CD14-positive monocyte (primary cell): ENCODE measurements at regions not wholly inside any gene's neighbourhood (a gene's known extent, or its start where the extent isn't known, plus 50 kb on each side); places are given as distances from the start of the nearest gene placed in this dataset.

Experiments used
- DNase-seq, 3 donors: peaks; one replicate each; pipeline ENCODE4 v3.0.0-alpha.2; 2011 to 2022
- H2AFZ ChIP-seq: 2 replicates; pipeline ENCODE4 v1.6.0; 2012; ENCODE audit warnings: mild to moderate bottlenecking, low read depth, low read length, inconsistent platforms; ENCODE audit not compliant: insufficient read depth, poor library complexity, severe bottlenecking
- H3K27ac ChIP-seq, 2 donors: 1 replicate in 1 of 2; 2 replicates in 1 of 2; pipeline ENCODE4 v1.5.1; 2012 to 2013; ENCODE audit warnings: low read length in 2 of 2, control low read depth in 1 of 2, inconsistent platforms in 1 of 2, low read depth in 1 of 2, mild to moderate bottlenecking in 1 of 2
- H3K27me3 ChIP-seq, 2 donors: one replicate each; pipeline versions ENCODE4 v1.6.0 to v1.6.1; 2011 to 2013; ENCODE audit warnings: low read length in 2 of 2; ENCODE audit not compliant: control insufficient read depth in 2 of 2, insufficient read depth in 2 of 2
- H3K36me3 ChIP-seq, 2 donors: replicated peaks in 1 of 2; 1 replicate in 1 of 2; 2 replicates in 1 of 2; pipeline versions ENCODE4 v1.5.1 to v1.6.1; 2012 to 2013; ENCODE audit warnings: low read length in 2 of 2, control low read depth in 1 of 2, inconsistent platforms in 1 of 2, mild to moderate bottlenecking in 1 of 2; ENCODE audit not compliant: insufficient read depth in 2 of 2, control insufficient read depth in 1 of 2
- H3K4me1 ChIP-seq, 2 donors: 1 replicate in 1 of 2; 2 replicates in 1 of 2; pipeline versions ENCODE4 v1.5.1 to v1.6.1; 2012 to 2013; ENCODE audit warnings: low read length in 2 of 2, control low read depth in 1 of 2, inconsistent platforms in 1 of 2, mild to moderate bottlenecking in 1 of 2, moderate library complexity in 1 of 2; ENCODE audit not compliant: insufficient read depth in 2 of 2, control insufficient read depth in 1 of 2
- H3K4me2 ChIP-seq: replicated peaks from 2 replicates; pipeline ENCODE3; 2012; ENCODE audit warnings: low read length, moderate library complexity, mild to moderate bottlenecking; ENCODE audit not compliant: poor library complexity, severe bottlenecking; ENCODE audit errors: extremely low read depth
- H3K4me3 ChIP-seq, 3 experiments: fragments of 200-600 bp in 1 of 3; sonication (generic) in 1 of 3; replicated peaks in 1 of 3; 1 replicate in 2 of 3; 2 replicates in 1 of 3; pipeline ENCODE4 v1.5.1; 2011 to 2013; ENCODE audit warnings: low read length in 3 of 3, mild to moderate bottlenecking in 3 of 3, control low read depth in 2 of 3, low read depth in 2 of 3, inconsistent platforms in 1 of 3, moderate library complexity in 1 of 3
- H3K79me2 ChIP-seq: 2 replicates; pipeline ENCODE4 v1.6.0; 2012; ENCODE audit warnings: mild to moderate bottlenecking, control low read depth, inconsistent platforms, low read length, moderate library complexity; ENCODE audit not compliant: insufficient read depth
- H3K9ac ChIP-seq: 2 replicates; pipeline ENCODE4 v1.6.0; 2017; ENCODE audit warnings: low read length, mild to moderate bottlenecking; ENCODE audit not compliant: insufficient read depth, poor library complexity, severe bottlenecking
- H3K9me3 ChIP-seq, 2 donors: replicated peaks in 1 of 2; 1 replicate in 1 of 2; 2 replicates in 1 of 2; pipeline versions ENCODE4 v1.5.1 to v1.6.1; 2012 to 2013; ENCODE audit warnings: low read length in 2 of 2, control low read depth in 1 of 2; ENCODE audit not compliant: control insufficient read depth in 1 of 2, insufficient read depth in 1 of 2
- H4K20me1 ChIP-seq: 2 replicates; pipeline ENCODE4 v1.6.0; 2012; ENCODE audit warnings: mild to moderate bottlenecking, low read length, control low read depth, moderate library complexity; ENCODE audit not compliant: insufficient read depth
- H3K27ac Mint-ChIP-seq, 7 donors: one replicate each; pipeline ENCODE4 v1.8.0; 2020; ENCODE audit warnings: mild to moderate bottlenecking in 7 of 7, mixed read lengths in 7 of 7, moderate library complexity in 6 of 7, inconsistent platforms in 2 of 7
- H3K27me3 Mint-ChIP-seq, 3 donors: one replicate each; pipeline ENCODE4 v1.8.0; 2021 to 2022; ENCODE audit warnings: low read depth in 3 of 3, mild to moderate bottlenecking in 3 of 3, mixed read lengths in 3 of 3, moderate library complexity in 3 of 3, inconsistent platforms in 1 of 3
- H3K36me3 Mint-ChIP-seq, 2 donors: one replicate each; pipeline ENCODE4 v1.8.0; 2020; ENCODE audit warnings: mixed read lengths in 2 of 2, inconsistent platforms in 1 of 2, mild to moderate bottlenecking in 1 of 2
- H3K4me1 Mint-ChIP-seq: one replicate; pipeline ENCODE4 v1.8.0; 2020; ENCODE audit warnings: mild to moderate bottlenecking, mixed read lengths
- H3K4me3 Mint-ChIP-seq, 2 donors: one replicate each; pipeline ENCODE4 v1.8.0; 2020; ENCODE audit warnings: mild to moderate bottlenecking in 2 of 2, mixed read lengths in 2 of 2, moderate library complexity in 1 of 2
- H3K9me3 Mint-ChIP-seq, 7 donors: one replicate each; pipeline ENCODE4 v1.8.0; 2020 to 2022; ENCODE audit warnings: mixed read lengths in 7 of 7, mild to moderate bottlenecking in 6 of 7, moderate library complexity in 6 of 7, inconsistent platforms in 2 of 7
- CTCF ChIP-seq: fragments of 200-600 bp; IDR thresholded peaks from one replicate; pipeline ENCODE4 v1.8.0; 2022; ENCODE audit warnings: antibody characterized with exemption, mild to moderate bottlenecking
- WGBS: methylation state at CpG from one replicate; pipeline ENCODE4 v1.1.5; 2013; ENCODE audit warnings: missing lambda C conversion rate; ENCODE audit not compliant: insufficient coverage; 5-methylcytosine and 5-hydroxymethylcytosine counted together
- intact Hi-C, 2 donors: fragments of 100-400 bp; cut with micrococcal nuclease; formaldehyde crosslinking; loops; one replicate each; pipeline versions ENCODE4 v1.15.0 to v1.15.1; 2023

GRCh38 chr1:101139821-101140718 lies 96.7 kb upstream of the S1PR1 start:
- H3K9me3 ChIP-seq = no peaks in the 10 kb centered on the region
- no peak overlapping the region for H3K4me2 ChIP-seq
- H3K4me3 ChIP-seq = no peak overlapping the region
- H3K4me1 Mint-ChIP-seq = peaks cover 24% of the 10 kb centered on the region
- H2AFZ ChIP-seq = no peak overlapping the region
- TF ChIP-seq CTCF = no peak
- no peak overlapping the region for H3K27ac ChIP-seq
- no peaks in the 10 kb centered on the region for H3K36me3 ChIP-seq
- no peaks in the 10 kb centered on the region for H3K27me3 ChIP-seq
- no peak overlapping the region for H3K4me3 Mint-ChIP-seq
- no CpG with 5 or more reads among the region's 2 CpGs for WGBS
- intact Hi-C loops = no loop called here
- no peak overlapping the region for H3K27ac Mint-ChIP-seq
- H3K9me3 Mint-ChIP-seq = peaks cover 0 to 1% (median 0%) of the 10 kb centered on the region in 7 donors
- peaks cover 12 to 26% of the 10 kb centered on the region in 2 donors for H3K4me1 ChIP-seq
- H3K9ac ChIP-seq = no peak overlapping the region
- DNase-seq = no peak
- H3K79me2 ChIP-seq = no peaks in the 10 kb centered on the region
- H3K27me3 Mint-ChIP-seq = peaks cover 0 to 2% (median 0%) of the 10 kb centered on the region in 3 donors
- no peaks in the 10 kb centered on the region for H3K36me3 Mint-ChIP-seq
- no peaks in the 10 kb centered on the region for H4K20me1 ChIP-seq

- Histone ChIP-seq H3K9ac (no peak overlapping the region), H3K27me3 (no peaks in the 10 kb centered on the region), H3K4me3 (no peak overlapping the region), H3K4me1 (peaks cover 9 to 20% of the 10 kb centered on the region in 2 donors), H3K36me3 (no peaks in the 10 kb centered on the region), H2AFZ (no peak overlapping the region), H3K4me2 (no peak overlapping the region), H3K79me2 (no peaks in the 10 kb centered on the region), H4K20me1 (no peaks in the 10 kb centered on the region), H3K9me3 (no peaks in the 10 kb centered on the region), H3K27ac (no peak overlapping the region)
- WGBS = 100% methylated on average over 1 of the region's 1 CpG
- Mint-ChIP-seq H3K4me1 (peaks cover 19% of the 10 kb centered on the region), H3K27ac (no peak overlapping the region), H3K27me3 (peaks cover 0 to 2% (median 1%) of the 10 kb centered on the region in 3 donors), H3K4me3 (no peak overlapping the region), H3K9me3 (peaks cover 0 to 1% (median 0%) of the 10 kb centered on the region in 7 donors), H3K36me3 (no peaks in the 10 kb centered on the region)
- no peak for TF ChIP-seq CTCF
- intact Hi-C loops = no loop called here
- DNase-seq = no peak
Measured at GRCh38 chr1:101139130-101139529, 97.7 kb upstream of the S1PR1 start.
